Mesothelial cell of epicardium (in vitro differentiated cells): ENCODE measurements at regions not wholly inside any gene's neighbourhood (a gene's known extent, or its start where the extent isn't known, plus 50 kb on each side); places are given as distances from the start of the nearest gene placed in this dataset.
"Not testable (repeated sequence)": the region's sequence is repeated elsewhere in the genome, so short reads cannot be mapped to it uniquely, and the experiment has no call there.

Experiments
- DNase-seq, 2 experiments: peaks; one replicate each; pipeline ENCODE4 v3.0.0; 2021; ENCODE audit warnings: low spot score in 2 of 2; ENCODE audit not compliant: unreplicated experiment in 2 of 2
- H3K27ac Mint-ChIP-seq: 2 replicates; pipeline ENCODE4 v1.8.0; 2021; ENCODE audit warnings: mixed read lengths
- H3K27me3 Mint-ChIP-seq: 2 replicates; pipeline ENCODE4 v1.8.0; 2021; ENCODE audit warnings: low read depth, mixed read lengths
- H3K36me3 Mint-ChIP-seq: 2 replicates; pipeline ENCODE4 v1.8.0; 2021; ENCODE audit warnings: mixed read lengths
- H3K4me1 Mint-ChIP-seq: 2 replicates; pipeline ENCODE4 v1.8.0; 2021; ENCODE audit warnings: mixed read lengths
- H3K4me3 Mint-ChIP-seq: 2 replicates; pipeline ENCODE4 v1.8.0; 2021; ENCODE audit warnings: mild to moderate bottlenecking, moderate library complexity, mixed read lengths
- H3K9me3 Mint-ChIP-seq: 2 replicates; pipeline ENCODE4 v1.8.0; 2021; ENCODE audit warnings: mixed read lengths
- TF ChIP-seq, protein P1 (sequence below): fragments of 200-600 bp; sonication (generic); IDR thresholded peaks from one replicate; pipeline ENCODE4 v1.5.0; 2021; ENCODE audit warnings: antibody characterized with exemption; ENCODE audit not compliant: unreplicated experiment

DNA sequence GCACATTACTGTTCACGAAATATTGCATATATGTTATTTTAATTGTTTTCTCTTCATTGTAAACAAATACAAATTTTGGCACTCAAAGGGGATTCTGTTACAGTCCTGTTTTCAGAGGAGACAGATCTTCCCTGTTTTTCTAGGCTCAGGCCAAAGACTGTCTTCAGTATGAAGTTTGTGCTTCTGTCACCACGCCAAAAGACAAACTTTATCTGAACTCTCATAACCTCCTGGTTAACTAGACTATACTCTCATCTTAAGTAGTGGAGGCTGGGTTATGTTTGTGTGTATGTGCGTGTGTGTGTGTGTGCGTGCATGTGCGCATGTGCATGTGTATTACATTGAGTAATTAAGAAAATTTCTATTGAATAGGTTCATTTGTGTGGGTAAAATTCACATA, 676.8 kb upstream of the HS3ST1 start:
- no peak for DNase-seq
- H3K4me1 Mint-ChIP-seq, result no peaks in the 10 kb centered on the region
- no peak overlapping the region for H3K4me3 Mint-ChIP-seq
- H3K27ac Mint-ChIP-seq, result no peak overlapping the region
- TF ChIP-seq, protein P1, sequence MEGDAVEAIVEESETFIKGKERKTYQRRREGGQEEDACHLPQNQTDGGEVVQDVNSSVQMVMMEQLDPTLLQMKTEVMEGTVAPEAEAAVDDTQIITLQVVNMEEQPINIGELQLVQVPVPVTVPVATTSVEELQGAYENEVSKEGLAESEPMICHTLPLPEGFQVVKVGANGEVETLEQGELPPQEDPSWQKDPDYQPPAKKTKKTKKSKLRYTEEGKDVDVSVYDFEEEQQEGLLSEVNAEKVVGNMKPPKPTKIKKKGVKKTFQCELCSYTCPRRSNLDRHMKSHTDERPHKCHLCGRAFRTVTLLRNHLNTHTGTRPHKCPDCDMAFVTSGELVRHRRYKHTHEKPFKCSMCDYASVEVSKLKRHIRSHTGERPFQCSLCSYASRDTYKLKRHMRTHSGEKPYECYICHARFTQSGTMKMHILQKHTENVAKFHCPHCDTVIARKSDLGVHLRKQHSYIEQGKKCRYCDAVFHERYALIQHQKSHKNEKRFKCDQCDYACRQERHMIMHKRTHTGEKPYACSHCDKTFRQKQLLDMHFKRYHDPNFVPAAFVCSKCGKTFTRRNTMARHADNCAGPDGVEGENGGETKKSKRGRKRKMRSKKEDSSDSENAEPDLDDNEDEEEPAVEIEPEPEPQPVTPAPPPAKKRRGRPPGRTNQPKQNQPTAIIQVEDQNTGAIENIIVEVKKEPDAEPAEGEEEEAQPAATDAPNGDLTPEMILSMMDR, result no peak
- no peaks in the 10 kb centered on the region for H3K36me3 Mint-ChIP-seq
- peaks cover 9% of the 10 kb centered on the region for H3K9me3 Mint-ChIP-seq
- H3K27me3 Mint-ChIP-seq, result no peaks in the 10 kb centered on the region

DNA sequence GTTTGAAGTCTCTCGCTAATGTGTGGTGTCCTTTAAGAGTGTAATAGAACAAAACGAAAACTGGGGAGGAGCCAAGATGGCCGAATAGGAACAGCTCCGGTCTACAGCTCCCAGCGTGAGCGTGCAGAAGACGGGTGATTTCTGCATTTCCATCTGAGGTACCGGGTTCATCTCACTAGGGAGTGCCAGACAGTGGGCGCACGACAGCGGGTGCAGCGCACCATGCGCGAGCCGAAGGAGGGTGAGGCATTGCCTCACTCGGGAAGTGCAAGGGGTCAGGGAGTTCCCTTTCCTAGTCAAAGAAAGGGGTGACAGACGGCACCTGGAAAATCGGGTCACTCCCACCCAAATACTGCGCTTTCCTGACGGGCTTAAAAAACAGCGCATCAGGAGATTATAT, 661.2 kb upstream of the HS3ST1 start:
- not testable (repeated sequence) for H3K27ac Mint-ChIP-seq, H3K36me3 Mint-ChIP-seq, H3K27me3 Mint-ChIP-seq, H3K4me3 Mint-ChIP-seq, H3K4me1 Mint-ChIP-seq, DNase-seq
- peaks cover 31% of the 10 kb centered on the region for H3K9me3 Mint-ChIP-seq

DNA sequence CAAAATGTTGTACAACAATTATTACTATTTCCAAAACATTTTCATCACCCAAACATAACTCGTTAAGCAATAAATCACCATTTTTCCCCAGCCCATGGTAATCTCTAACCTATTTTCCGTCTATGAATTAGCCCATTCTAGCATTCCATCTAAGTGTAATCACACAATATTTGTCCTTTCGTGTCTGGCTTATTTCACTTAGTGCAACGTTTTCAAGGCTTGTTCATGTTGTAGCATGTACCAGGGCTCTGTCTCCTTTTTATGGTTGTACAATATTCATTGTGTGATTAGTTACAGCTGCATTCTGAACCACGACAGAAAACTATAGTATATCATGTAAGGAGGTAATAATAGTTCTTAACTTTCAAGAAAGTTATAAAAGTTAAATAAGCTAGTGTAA, 656.0 kb upstream of the HS3ST1 start:
- H3K9me3 Mint-ChIP-seq, result peaks cover 44% of the 10 kb centered on the region
- no peaks in the 10 kb centered on the region for H3K4me1 Mint-ChIP-seq

DNA sequence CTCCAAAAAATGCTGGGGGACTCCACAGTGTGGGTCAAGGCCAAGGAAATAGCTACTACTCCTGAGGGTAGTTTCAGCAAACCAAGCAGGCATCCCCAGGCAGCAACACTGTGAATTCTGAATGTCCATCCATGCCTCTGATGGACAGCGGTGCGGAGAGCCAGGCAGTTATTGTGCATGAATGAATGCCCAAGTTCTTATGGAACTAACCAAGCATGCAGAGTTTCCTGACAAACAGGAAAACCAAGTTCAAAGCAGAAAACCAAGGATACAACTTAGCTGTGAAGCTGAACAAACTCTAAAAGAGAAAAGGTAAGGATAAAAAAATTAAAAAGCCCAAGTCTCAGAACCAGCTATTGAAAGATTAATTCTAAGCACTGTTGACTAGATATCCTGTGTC, 642.6 kb upstream of the HS3ST1 start:
- TF ChIP-seq, protein P1, result no peak
- Mint-ChIP-seq H3K4me3 (no peak overlapping the region), H3K36me3 (no peaks in the 10 kb centered on the region), H3K9me3 (no peaks in the 10 kb centered on the region), H3K27ac (no peak overlapping the region), H3K27me3 (no peaks in the 10 kb centered on the region), H3K4me1 (peaks cover 6% of the 10 kb centered on the region)
- DNase-seq, result no peak

More for the DNA sequence above, 656.0 kb upstream of the HS3ST1 start:
- no peak overlapping the region for H3K4me3 Mint-ChIP-seq
- no peak for DNase-seq
- no peak overlapping the region for H3K27ac Mint-ChIP-seq
- no peaks in the 10 kb centered on the region for H3K36me3 Mint-ChIP-seq
- no peaks in the 10 kb centered on the region for H3K27me3 Mint-ChIP-seq
- TF ChIP-seq, protein P1, result no peak

DNA sequence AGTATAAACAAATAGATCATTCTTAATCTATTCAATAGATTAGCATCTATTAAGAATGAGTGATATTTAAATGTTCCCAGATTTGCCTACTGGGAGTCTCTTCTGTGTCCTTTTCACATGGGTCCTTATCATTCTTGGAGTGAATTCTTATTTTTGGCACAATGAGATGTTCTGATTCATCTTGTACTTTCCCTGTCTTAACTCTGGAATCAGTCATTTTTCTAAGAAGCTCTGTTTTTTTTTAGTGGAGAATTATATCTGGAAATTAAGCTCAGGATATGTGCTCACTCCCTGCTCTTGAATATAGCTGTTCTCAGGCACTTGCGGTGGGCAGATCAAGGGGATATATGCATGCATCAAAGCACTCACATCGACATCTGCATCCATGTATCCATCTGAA, 625.3 kb upstream of the HS3ST1 start:
- no peak overlapping the region for H3K4me3 Mint-ChIP-seq
- H3K27ac Mint-ChIP-seq, result no peak overlapping the region
- H3K27me3 Mint-ChIP-seq, result no peaks in the 10 kb centered on the region
- peaks cover 6% of the 10 kb centered on the region for H3K9me3 Mint-ChIP-seq
- H3K36me3 Mint-ChIP-seq, result no peaks in the 10 kb centered on the region
- H3K4me1 Mint-ChIP-seq, result no peaks in the 10 kb centered on the region
- TF ChIP-seq, protein P1, result no peak
- DNase-seq, result no peak

DNA sequence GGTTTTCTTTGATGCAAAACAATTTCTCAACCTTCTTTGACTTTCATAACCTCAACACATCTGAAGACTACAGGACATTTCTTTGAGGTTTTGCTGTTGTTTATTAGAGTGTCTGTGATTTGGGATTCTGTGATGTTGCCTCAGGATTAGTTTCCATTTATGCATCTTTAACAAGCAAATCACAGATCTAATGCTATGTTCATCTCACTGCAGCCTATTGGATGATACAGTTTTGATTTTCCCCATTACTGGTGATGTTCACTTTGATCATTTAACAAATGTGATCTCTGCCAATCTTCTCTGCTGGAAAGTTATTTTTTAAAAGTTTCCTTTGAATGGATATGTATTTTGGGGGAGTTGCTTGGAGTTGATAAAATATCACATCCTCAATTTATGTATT, 624.9 kb upstream of the HS3ST1 start:
- Mint-ChIP-seq H3K36me3 (no peaks in the 10 kb centered on the region), H3K9me3 (peaks cover 6% of the 10 kb centered on the region), H3K4me3 (no peak overlapping the region), H3K27ac (no peak overlapping the region), H3K27me3 (no peaks in the 10 kb centered on the region), H3K4me1 (no peaks in the 10 kb centered on the region)
- no peak for DNase-seq
- TF ChIP-seq, protein P1, result no peak
